Fibroblast of mammary gland (primary cell): ENCODE measurements at regions not wholly inside any gene's neighbourhood (a gene's known extent, or its start where the extent isn't known, plus 50 kb on each side); places are given as distances from the start of the nearest gene placed in this dataset.

ENCODE experiments used
- DNase-seq: peaks from one replicate; pipeline ENCODE4 v3.0.0-alpha.2; 2010; ENCODE audit warnings: low read depth
- H3K4me3 ChIP-seq: 2 replicates; pipeline ENCODE4 v1.5.1; 2011; ENCODE audit warnings: low read depth, mild to moderate bottlenecking, low read length, moderate library complexity; ENCODE audit not compliant: control insufficient read depth
- TF ChIP-seq, protein P1 (sequence below): conservative IDR thresholded peaks from 2 replicates; pipeline ENCODE4 v1.5.1; 2011; ENCODE audit warnings: low read depth, low read length, inconsistent platforms; ENCODE audit not compliant: control insufficient read depth, insufficient read depth

- TF ChIP-seq, protein P1, sequence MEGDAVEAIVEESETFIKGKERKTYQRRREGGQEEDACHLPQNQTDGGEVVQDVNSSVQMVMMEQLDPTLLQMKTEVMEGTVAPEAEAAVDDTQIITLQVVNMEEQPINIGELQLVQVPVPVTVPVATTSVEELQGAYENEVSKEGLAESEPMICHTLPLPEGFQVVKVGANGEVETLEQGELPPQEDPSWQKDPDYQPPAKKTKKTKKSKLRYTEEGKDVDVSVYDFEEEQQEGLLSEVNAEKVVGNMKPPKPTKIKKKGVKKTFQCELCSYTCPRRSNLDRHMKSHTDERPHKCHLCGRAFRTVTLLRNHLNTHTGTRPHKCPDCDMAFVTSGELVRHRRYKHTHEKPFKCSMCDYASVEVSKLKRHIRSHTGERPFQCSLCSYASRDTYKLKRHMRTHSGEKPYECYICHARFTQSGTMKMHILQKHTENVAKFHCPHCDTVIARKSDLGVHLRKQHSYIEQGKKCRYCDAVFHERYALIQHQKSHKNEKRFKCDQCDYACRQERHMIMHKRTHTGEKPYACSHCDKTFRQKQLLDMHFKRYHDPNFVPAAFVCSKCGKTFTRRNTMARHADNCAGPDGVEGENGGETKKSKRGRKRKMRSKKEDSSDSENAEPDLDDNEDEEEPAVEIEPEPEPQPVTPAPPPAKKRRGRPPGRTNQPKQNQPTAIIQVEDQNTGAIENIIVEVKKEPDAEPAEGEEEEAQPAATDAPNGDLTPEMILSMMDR: no peak
- H3K4me3 ChIP-seq: no peak overlapping the region
These were observed 392.5 kb upstream of the RPS23 start for GRCh38 chr5:82670692-82671091.

GRCh38 chr5:82669720-82670119, 391.6 kb upstream of the RPS23 start:
- DNase-seq: no peak

More at GRCh38 chr5:82670692-82671091, 392.5 kb upstream of the RPS23 start:
- DNase-seq: no peak

DNA sequence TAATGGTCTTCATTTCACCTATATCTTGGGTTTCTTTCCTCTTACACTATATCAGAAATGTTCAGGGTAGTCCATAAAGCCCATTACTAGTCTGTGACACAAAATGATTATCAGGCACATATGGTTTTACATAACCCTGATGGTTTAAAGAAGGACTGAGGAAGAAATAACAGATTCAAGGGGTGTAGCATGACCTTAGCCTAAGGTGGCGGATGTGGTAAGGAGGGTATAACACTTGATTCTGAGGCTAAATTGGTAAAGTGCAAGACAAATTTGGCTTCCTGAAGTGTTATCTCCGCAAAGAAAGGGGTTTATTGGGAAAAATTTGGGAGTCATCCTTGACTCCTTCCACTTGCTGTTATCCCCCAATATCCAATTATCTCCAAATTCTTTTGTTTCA, 388.2 kb upstream of the RPS23 start:
- no peak for DNase-seq
- H3K4me3 ChIP-seq: no peak overlapping the region
- TF ChIP-seq, protein P1: no peak

More at GRCh38 chr5:82669720-82670119, 391.6 kb upstream of the RPS23 start:
- TF ChIP-seq, protein P1: no peak
- no peak overlapping the region for H3K4me3 ChIP-seq

DNA sequence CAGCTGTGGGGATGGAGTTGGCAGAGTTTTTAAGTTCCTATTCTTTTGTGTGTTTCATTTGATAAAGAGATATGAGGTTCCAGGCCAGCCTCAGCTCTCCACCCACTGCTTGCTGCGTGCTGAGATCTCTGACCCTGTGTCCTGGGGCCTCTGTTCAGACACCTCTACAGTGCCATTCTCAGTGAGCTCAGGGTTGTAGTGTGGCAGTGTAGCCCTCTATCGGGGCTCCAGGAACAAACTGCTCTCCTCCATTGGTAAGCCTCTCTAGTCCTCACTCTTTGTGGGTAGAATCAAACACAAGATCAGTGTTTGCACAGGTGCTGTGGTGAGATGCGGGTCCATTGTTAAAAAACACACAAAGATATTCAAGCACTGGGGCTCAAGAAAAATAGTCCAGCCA, 386.6 kb upstream of the RPS23 start:
- H3K4me3 ChIP-seq: no peak overlapping the region
- TF ChIP-seq, protein P1: no peak
- no peak for DNase-seq

GRCh38 chr5:82663225-82663624, 385.1 kb upstream of the RPS23 start:
- H3K4me3 ChIP-seq: no peak overlapping the region
- TF ChIP-seq, protein P1: no peak
- DNase-seq: no peak

DNA sequence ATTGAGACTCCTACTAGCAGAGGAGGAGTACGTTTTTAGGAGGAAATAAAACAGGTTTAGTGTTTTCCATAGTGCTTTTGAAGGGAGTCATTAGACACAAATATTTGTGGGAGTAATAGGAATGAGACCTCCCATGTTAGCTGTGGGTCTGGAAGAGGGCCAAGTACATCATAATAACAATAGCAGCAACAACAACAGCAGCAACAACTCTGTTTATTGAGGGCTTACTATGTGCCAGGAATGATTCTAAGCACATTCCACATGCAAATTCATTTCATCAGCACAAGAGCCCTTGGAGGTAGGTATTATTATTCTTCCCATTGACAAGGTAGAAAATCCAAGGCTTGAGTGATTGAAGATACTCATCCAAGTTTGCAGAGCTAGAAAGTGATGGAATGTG, 384.2 kb upstream of the RPS23 start:
- no peak overlapping the region for H3K4me3 ChIP-seq
- DNase-seq: no peak
- TF ChIP-seq, protein P1: no peak

DNA sequence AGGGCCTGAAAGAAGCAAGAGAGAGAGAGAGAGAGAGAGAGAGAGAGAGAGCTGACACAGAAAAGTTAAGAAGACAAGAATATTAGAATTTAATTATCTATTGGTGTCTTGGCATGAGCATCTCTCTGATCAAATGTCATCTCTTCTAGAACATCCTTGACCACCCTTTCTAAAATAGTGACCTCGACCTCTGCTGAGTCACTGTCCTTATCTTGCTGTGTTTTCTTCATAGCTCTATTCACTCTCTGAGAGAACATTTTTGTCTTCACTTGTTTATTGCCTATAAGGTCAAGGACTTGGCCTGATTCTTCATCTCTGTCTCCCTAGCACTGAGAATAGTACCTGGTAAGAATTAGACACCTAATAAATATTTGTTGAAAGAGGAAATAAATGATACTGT, 383.8 kb upstream of the RPS23 start:
- H3K4me3 ChIP-seq: no peak overlapping the region
- no peak for DNase-seq
- TF ChIP-seq, protein P1: no peak
